ENCODE measurements at regions not wholly inside any gene's neighbourhood (a gene's known extent, or its start where the extent isn't known, plus 50 kb on each side); places are given as distances from the start of the nearest gene placed in this dataset.

DNA sequence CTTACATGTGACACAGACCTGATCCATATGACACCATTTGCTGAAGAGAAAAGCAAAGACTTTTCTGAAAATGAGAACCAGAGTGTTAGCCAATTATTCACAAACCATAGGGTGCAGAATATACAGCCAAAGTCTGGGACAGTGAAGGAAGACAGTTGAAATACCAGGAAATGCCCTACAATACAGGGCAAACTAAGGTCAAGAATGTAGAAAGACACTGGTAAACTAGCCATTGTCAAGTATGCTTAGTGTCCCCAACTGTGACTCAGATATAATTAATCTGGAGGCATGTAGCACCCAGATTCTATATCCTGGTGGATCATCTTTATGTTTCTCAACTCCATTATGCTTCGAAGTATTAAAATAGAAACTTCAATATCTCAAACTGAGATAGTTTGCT, 200.9 kb upstream of the FSTL5 start:
- TF ChIP-seq, protein P1, sequence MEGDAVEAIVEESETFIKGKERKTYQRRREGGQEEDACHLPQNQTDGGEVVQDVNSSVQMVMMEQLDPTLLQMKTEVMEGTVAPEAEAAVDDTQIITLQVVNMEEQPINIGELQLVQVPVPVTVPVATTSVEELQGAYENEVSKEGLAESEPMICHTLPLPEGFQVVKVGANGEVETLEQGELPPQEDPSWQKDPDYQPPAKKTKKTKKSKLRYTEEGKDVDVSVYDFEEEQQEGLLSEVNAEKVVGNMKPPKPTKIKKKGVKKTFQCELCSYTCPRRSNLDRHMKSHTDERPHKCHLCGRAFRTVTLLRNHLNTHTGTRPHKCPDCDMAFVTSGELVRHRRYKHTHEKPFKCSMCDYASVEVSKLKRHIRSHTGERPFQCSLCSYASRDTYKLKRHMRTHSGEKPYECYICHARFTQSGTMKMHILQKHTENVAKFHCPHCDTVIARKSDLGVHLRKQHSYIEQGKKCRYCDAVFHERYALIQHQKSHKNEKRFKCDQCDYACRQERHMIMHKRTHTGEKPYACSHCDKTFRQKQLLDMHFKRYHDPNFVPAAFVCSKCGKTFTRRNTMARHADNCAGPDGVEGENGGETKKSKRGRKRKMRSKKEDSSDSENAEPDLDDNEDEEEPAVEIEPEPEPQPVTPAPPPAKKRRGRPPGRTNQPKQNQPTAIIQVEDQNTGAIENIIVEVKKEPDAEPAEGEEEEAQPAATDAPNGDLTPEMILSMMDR (IDR thresholded peaks at IDR 0.05), result no peak
- TF ChIP-seq POLR2A (IDR thresholded peaks at IDR 0.05), result no peak
